Gastrocnemius medialis (tissue), 4 donors: ENCODE measurements at regions not wholly inside any gene's neighbourhood (a gene's known extent, or its start where the extent isn't known, plus 50 kb on each side); places are given as distances from the start of the nearest gene placed in this dataset.

Source experiments
- CTCF ChIP-seq, 5 experiments: fragments of 450-650 bp in 3 of 5; fragments of 200-600 bp in 2 of 5; sonication (generic) in 2 of 5; IDR thresholded peaks in 4 of 5; conservative IDR thresholded peaks in 1 of 5; 1 replicate in 4 of 5; 2 replicates in 1 of 5; pipeline ENCODE4 v1.5.1; 2016 to 2019; ENCODE audit warnings: antibody characterized with exemption in 5 of 5, mild to moderate bottlenecking in 3 of 5, moderate library complexity in 3 of 5
- POLR2A ChIP-seq, 2 donors: fragments of 450-650 bp; IDR thresholded peaks; one replicate each; pipeline ENCODE4 v1.6.1; 2017; ENCODE audit warnings: antibody characterized with exemption in 2 of 2, mild to moderate bottlenecking in 2 of 2, moderate library complexity in 2 of 2

GRCh38 chr15:67906382-67906781, 66.5 kb upstream of the RNU6-1 start:
- TF ChIP-seq POLR2A (IDR thresholded peaks at IDR 0.05) (no peak), CTCF (IDR thresholded peaks at IDR 0.05 in 4 of 5, conservative IDR thresholded peaks at IDR 0.05 in 1 of 5) (no peak)
